Mesodermal cell (in vitro differentiated cells): ENCODE measurements at regions not wholly inside any gene's neighbourhood (a gene's known extent, or its start where the extent isn't known, plus 50 kb on each side); places are given as distances from the start of the nearest gene placed in this dataset.

ENCODE experiments used
- H3K27ac ChIP-seq: 2 replicates; pipeline ENCODE4 v1.7.0; 2013; ENCODE audit warnings: mild to moderate bottlenecking, low read depth, low read length, moderate library complexity; ENCODE audit not compliant: severe bottlenecking
- H3K36me3 ChIP-seq: 2 replicates; pipeline ENCODE4 v1.7.1; 2013; ENCODE audit warnings: mild to moderate bottlenecking, low read length, moderate library complexity; ENCODE audit not compliant: control insufficient read depth, insufficient read depth
- H3K4me1 ChIP-seq: one replicate; pipeline ENCODE4 v1.7.1; 2013; ENCODE audit warnings: mild to moderate bottlenecking, low read length; ENCODE audit not compliant: insufficient read depth, control insufficient read depth, poor library complexity, severe bottlenecking
- H3K4me3 ChIP-seq: 2 replicates; pipeline ENCODE4 v1.7.0; 2013; ENCODE audit warnings: low read length, control low read depth, mild to moderate bottlenecking; ENCODE audit not compliant: insufficient read depth, poor library complexity, severe bottlenecking; ENCODE audit errors: extremely low read depth
- H3K9me3 ChIP-seq: 2 replicates; pipeline ENCODE4 v1.7.1; 2013; ENCODE audit warnings: mild to moderate bottlenecking, low read length, moderate library complexity; ENCODE audit not compliant: control insufficient read depth
- WGBS, 2 experiments: methylation state at CpG; one replicate each; pipeline ENCODE4 v1.1.5; 2013; ENCODE audit warnings: missing lambda C conversion rate in 2 of 2; ENCODE audit not compliant: insufficient coverage in 2 of 2; 5-methylcytosine and 5-hydroxymethylcytosine counted together

DNA sequence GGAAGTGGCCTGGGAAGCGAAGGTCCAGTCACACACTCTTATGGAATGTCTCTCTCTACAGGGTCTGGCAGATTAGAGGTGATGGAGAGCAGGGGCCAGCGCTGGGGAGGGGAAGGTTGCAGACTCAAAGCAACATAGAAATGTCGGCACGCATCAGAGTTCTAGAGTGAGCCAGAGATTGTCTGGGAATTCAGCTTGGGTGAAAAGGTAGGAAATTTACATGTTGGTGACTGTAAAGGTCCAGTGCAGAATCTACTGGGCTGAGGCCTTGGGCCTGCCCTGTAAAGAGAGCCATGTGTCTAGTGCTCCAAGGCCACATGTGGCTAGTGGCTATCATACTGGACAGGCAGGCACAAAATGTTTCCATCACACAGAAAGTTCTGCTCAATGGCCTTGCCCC, 80.8 kb downstream of the FOXA2 start:
- no peak overlapping the region for H3K27ac ChIP-seq
- no peaks in the 10 kb centered on the region for H3K9me3 ChIP-seq
- H3K4me3 ChIP-seq = no peak overlapping the region
- no peaks in the 10 kb centered on the region for H3K4me1 ChIP-seq
- WGBS, 2 experiments = 87 to 88% methylated on average over 3 to 4 of the region's 4 CpGs
- H3K36me3 ChIP-seq = no peaks in the 10 kb centered on the region

DNA sequence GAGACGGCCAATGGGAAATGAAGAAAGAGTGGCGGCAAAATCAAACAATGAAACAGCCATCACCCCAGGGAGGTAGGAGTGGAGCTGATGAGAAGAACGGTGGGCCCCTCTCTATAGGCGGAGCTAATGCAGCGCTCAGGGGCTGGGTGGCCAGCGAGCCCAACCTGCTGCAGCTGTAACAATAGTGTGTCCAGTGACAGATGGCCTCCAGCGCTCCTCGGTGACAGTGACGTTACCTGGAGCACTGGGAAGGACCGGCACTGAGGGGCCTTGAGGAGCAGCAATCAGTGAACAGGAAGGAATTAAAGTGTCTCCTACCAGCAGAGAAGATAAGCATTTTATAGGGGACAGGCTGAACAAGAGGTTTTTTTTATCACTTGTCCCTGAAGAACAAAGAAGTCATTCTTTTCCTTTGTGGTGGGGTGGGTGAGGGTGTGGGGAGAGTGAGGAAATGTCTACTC, 81.6 kb downstream of the FOXA2 start:
- H3K27ac ChIP-seq = no peak overlapping the region
- no peaks in the 10 kb centered on the region for H3K4me1 ChIP-seq
- WGBS, 2 experiments = 83% methylated on average over 8 to 10 of the region's 10 CpGs
- H3K4me3 ChIP-seq = no peak overlapping the region
- no peaks in the 10 kb centered on the region for H3K9me3 ChIP-seq
- no peaks in the 10 kb centered on the region for H3K36me3 ChIP-seq

DNA sequence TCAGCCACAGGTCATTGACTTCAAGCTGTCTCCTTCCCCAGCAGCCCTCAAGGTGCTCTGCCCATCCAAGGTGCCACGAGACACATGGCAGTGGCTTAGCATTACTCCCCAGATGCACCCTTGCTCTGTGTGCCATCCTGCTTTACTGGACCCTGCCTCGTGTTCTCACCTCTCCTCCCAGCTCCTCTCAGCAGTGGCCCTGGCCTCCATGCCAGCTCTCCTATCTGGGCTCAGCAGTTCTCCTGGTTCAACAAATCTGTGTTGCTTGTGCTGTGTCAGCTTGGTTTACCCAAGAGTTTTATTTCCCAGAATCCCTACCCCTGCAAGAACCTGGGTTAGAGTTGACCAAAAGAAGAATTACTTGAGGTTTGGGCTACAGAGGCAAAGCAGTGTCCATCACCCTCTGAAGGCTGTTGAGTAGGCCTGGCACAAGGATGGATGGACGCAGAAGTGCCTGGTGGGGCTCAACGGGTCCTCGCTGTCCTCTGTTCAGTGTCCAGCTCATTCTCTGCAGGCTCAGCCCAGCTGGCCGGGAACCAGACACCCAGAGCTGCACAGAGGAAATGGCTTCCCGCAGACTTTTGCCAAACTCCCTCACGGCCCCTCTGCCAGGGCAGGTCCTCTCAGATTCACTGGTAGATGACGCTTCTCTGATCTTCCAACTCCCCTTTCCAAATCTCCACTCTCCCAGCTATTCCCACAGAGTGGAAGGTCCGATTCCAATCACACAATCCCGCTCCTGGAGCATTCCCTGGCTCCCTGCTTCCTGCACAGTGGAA, 82.6 kb downstream of the FOXA2 start:
- Histone ChIP-seq H3K36me3 (no peaks in the 10 kb centered on the region), H3K27ac (no peak overlapping the region), H3K4me1 (no peaks in the 10 kb centered on the region), H3K4me3 (no peak overlapping the region), H3K9me3 (no peaks in the 10 kb centered on the region)
- 86 to 91% methylated on average over 9 to 11 of the region's 11 CpGs for whole genome bisulfite sequencing, 2 experiments

DNA sequence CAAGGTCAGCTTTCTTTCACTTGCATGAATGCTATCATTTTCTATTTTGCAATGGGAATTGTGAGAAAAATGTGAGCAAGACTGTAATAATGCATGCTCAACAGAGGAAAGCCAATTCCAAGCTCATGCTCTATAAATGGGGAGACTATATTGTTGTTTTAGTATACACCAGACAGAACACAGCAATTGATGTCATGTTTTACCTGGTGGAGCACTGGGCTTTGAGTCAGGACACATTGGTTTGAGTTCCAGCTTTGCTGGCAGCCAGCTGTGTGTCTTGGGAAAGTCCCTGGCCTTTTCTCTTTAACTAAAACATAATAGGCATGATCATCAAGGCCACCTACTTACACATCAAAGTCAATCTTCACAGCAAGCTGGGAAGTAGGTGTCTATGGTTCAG, 83.3 kb downstream of the FOXA2 start:
- H3K27ac ChIP-seq = no peak overlapping the region
- H3K9me3 ChIP-seq = no peaks in the 10 kb centered on the region
- H3K4me1 ChIP-seq = no peaks in the 10 kb centered on the region
- H3K4me3 ChIP-seq = no peak overlapping the region
- no peaks in the 10 kb centered on the region for H3K36me3 ChIP-seq

DNA sequence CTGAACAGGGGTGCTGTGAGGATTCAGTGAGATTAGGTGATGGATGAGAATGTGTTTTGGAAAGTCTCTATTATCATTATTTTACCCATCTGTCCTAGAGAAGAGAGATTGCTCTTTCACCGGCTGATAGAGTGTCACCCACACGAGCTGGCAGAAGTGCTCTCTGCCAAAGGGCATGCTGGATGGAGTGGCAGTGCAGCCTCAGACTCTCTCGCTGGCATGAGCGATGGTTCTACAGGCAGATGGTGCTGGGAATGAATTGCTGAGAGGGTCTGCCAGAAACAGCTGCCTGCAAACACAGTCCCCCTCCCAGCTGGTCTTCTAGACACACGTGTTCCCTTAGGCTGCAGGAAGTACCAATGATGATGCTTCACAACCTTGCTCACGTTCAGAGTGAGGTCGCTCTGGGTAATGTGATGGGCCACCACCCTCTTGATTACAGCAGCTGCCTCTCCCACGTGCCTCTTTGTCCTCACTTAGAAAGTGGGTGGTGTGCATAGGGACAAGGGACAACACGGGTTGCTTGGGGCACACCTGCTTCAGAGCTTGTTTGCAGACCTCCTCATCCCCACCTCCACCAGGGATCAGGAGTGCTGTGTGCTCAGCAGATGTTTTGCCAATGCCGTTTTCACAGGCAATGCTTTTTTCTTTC, 84.7 kb downstream of the FOXA2 start:
- H3K4me3 ChIP-seq = no peak overlapping the region
- no peaks in the 10 kb centered on the region for H3K9me3 ChIP-seq
- H3K4me1 ChIP-seq = no peaks in the 10 kb centered on the region
- WGBS, 2 experiments = 88 to 96% methylated on average over 5 to 8 of the region's 10 CpGs
- H3K27ac ChIP-seq = no peak overlapping the region
- no peaks in the 10 kb centered on the region for H3K36me3 ChIP-seq

DNA sequence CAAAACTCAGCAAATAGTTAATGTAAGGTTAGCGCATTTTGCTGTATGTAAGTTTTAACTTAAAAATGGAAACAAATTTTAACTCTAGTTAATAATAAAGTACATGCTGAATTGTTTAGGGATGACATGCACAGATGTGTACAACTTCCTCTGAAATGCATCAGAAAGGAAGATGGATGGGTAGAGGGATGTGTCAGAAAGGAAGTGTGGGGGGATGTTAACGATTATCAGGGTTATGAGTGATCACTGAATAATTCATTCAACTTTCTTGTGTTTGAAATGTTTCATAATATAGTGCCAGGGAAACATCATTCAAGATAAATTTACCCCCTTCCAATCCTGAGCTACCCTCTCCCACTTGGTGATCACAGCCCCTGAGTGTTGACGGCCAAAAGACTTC, 87.6 kb downstream of the FOXA2 start:
- Histone ChIP-seq H3K4me3 (no peak overlapping the region), H3K27ac (no peak overlapping the region), H3K36me3 (no peaks in the 10 kb centered on the region), H3K9me3 (no peaks in the 10 kb centered on the region), H3K4me1 (no peaks in the 10 kb centered on the region)
- 100% methylated on average over 1 of the region's 3 CpGs; no CpG with 5 or more reads in 1 of the 2 experiments for WGBS, 2 experiments

DNA sequence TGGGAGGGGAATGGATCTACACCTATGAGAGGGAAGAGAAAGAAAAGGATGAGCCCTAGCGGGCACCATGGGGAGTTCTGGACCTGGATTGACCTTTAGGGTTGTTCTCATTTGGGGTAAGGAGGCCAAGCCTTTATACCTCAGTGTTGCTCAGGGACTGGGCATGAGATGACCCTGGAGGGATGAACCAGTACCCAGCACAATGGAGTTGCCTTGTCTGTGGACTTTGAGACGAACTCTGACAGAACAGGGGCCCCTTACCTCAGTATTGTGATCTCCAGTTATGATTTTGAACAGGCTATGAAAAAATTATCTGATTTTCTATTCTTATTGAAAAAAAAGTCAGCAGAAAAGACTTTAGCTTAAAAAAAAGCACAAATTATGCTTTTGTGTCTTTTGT, 88.6 kb downstream of the FOXA2 start:
- H3K4me3 ChIP-seq = no peak overlapping the region
- H3K4me1 ChIP-seq = no peaks in the 10 kb centered on the region
- H3K36me3 ChIP-seq = no peaks in the 10 kb centered on the region
- H3K9me3 ChIP-seq = no peaks in the 10 kb centered on the region
- no peak overlapping the region for H3K27ac ChIP-seq
- WGBS, 2 experiments = 88 to 89% methylated on average over 1 of the region's 2 CpGs

DNA sequence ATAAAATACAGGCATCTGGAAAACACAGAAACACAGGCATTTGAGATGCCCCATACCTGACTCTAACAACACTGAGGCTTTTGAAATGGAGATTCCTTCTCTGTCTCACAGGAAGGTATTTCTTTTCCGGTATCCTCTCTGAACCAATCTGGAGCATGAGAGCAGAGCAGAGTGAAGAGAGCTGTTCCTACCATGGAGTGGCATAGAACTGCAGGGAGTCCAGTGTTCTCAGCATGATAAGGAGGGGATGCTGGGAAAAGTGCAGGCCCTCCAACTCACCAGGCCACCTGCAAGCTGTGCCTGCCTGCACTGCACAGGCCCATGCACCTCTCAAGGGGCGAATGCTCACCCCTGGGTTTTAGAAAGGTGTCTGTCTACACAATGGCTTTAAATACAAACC, 89.2 kb downstream of the FOXA2 start:
- Histone ChIP-seq H3K9me3 (no peaks in the 10 kb centered on the region), H3K27ac (no peak overlapping the region)

DNA sequence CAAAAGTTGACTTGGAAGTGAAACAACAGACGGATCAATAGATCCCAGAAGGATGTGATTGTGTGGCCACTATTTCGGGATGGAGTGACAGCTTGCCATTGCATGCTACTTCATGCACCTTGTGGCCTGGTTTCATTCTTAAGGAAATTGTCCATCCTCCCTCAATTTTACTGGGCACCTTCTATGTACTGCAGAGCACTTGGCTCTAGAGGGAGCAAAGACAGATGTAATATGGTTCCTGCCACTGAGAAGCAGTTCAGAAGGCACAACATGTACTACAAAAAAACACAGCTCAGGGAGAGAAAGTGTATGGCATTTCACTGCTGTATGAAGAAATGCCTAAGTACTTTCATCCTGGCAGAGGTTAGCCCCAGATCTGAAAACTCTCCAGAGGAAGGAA, 91.9 kb downstream of the FOXA2 start:
- H3K4me3 ChIP-seq = no peak overlapping the region
- H3K4me1 ChIP-seq = no peaks in the 10 kb centered on the region
- H3K27ac ChIP-seq = no peak overlapping the region
- H3K9me3 ChIP-seq = no peaks in the 10 kb centered on the region
- no CpG with 5 or more reads among the region's 2 CpGs for WGBS, 2 experiments
- H3K36me3 ChIP-seq = no peaks in the 10 kb centered on the region

More for the DNA sequence above, 89.2 kb downstream of the FOXA2 start:
- Histone ChIP-seq H3K36me3 (no peaks in the 10 kb centered on the region), H3K4me3 (no peak overlapping the region), H3K4me1 (no peaks in the 10 kb centered on the region)
- 68 to 83% methylated on average over 1 to 2 of the region's 2 CpGs for WGBS, 2 experiments

DNA sequence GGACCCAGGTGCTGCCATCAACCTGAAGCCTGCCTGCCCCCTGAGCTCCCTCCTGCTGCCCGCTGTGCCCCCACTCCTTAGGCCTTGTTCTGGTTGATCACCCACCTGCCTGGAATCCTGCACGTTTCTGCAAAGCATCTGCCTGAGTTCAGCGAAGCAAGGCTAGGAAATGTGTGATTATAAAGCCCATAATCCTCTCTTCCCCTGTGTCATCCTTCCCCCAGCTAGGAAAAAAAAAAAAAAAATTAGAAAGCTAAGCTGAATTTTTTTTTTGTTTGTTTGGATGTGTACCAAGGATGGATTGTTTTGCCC, 93.2 kb downstream of the FOXA2 start:
- no peaks in the 10 kb centered on the region for H3K9me3 ChIP-seq
- no peaks in the 10 kb centered on the region for H3K36me3 ChIP-seq
- H3K4me1 ChIP-seq = no peaks in the 10 kb centered on the region
- no peak overlapping the region for H3K4me3 ChIP-seq
- H3K27ac ChIP-seq = no peak overlapping the region
- WGBS, 2 experiments = 74 to 100% methylated on average over 1 to 2 of the region's 3 CpGs
